PC-9 (cell line): ENCODE measurements at regions not wholly inside any gene's neighbourhood (a gene's known extent, or its start where the extent isn't known, plus 50 kb on each side); places are given as distances from the start of the nearest gene placed in this dataset.
"Not testable (repeated sequence)": the region's sequence is repeated elsewhere in the genome, so short reads cannot be mapped to it uniquely, and the experiment has no call there.

Experiments used
- BruUV-seq: library from RNA; stranded (reverse); fragments of 400-500 nt; replicated peaks from 2 replicates; lab custom pipeline; 2021; lab: Mats Ljungman, UMichigan
- CTCF ChIA-PET: fragments of 300-600 bp; sonication (Branson Sonifier 250); formaldehyde crosslinking; loops from one replicate; lab custom pipeline; 2022; ENCODE audit warnings: antibody characterized with exemption; lab: Charles Lee
- POLR2A ChIA-PET: fragments of 300-600 bp; sonication (Branson Sonifier 250); formaldehyde crosslinking; loops from one replicate; lab custom pipeline; 2022; ENCODE audit warnings: antibody characterized with exemption; ENCODE audit not compliant: unreplicated experiment; lab: Charles Lee
- DNase-seq, 2 experiments: peaks; one replicate each; pipeline versions ENCODE4 v3.0.0 to v3.0.0-alpha.2; 2015 to 2022; ENCODE audit warnings: mixed read lengths in 1 of 2
- H2AFZ ChIP-seq: fragments of 200-600 bp; sonication (generic); 2 replicates; pipeline ENCODE4 v1.8.1; 2017; ENCODE audit warnings: antibody characterized with exemption
- H3F3A ChIP-seq: fragments of 200-600 bp; sonication (generic); 2 replicates; pipeline ENCODE4 v1.8.1; 2017; ENCODE audit warnings: antibody characterized with exemption, mild to moderate bottlenecking, low read depth; ENCODE audit not compliant: insufficient read depth
- H3K27ac ChIP-seq: fragments of 200-600 bp; sonication (generic); 2 replicates; pipeline ENCODE4 v1.6.1; 2016; ENCODE audit warnings: mixed run types
- H3K27me3 ChIP-seq: fragments of 200-600 bp; sonication (generic); 2 replicates; pipeline ENCODE4 v1.6.1; 2016; ENCODE audit warnings: low read depth, mixed run types; ENCODE audit not compliant: insufficient read depth
- H3K36me3 ChIP-seq: fragments of 200-600 bp; sonication (generic); 2 replicates; pipeline ENCODE4 v1.6.1; 2016; ENCODE audit warnings: low read depth, mixed run types
- H3K4me1 ChIP-seq: fragments of 200-600 bp; sonication (generic); replicated peaks from 2 replicates; pipeline ENCODE4 v1.6.1; 2016; ENCODE audit warnings: mixed run types; ENCODE audit not compliant: insufficient read depth
- H3K4me2 ChIP-seq: fragments of 200-600 bp; sonication (generic); 2 replicates; pipeline ENCODE4 v1.6.1; 2017; ENCODE audit warnings: mixed run types
- H3K4me3 ChIP-seq: fragments of 200-600 bp; sonication (generic); 2 replicates; pipeline ENCODE4 v1.6.1; 2016; ENCODE audit warnings: mixed run types
- H3K79me2 ChIP-seq: fragments of 200-600 bp; sonication (generic); 2 replicates; pipeline ENCODE4 v1.6.1; 2017; ENCODE audit warnings: low read depth, mixed run types
- H3K9me2 ChIP-seq: fragments of 200-600 bp; sonication (generic); 2 replicates; pipeline ENCODE4 v1.8.1; 2017; ENCODE audit warnings: mild to moderate bottlenecking; ENCODE audit not compliant: insufficient read depth
- H3K9me3 ChIP-seq: fragments of 200-600 bp; sonication (generic); 2 replicates; pipeline ENCODE4 v1.8.1; 2016; ENCODE audit warnings: low read depth; ENCODE audit not compliant: insufficient read depth
- H4K20me1 ChIP-seq: fragments of 200-600 bp; sonication (generic); 2 replicates; pipeline ENCODE4 v1.8.1; 2017; ENCODE audit not compliant: insufficient read depth
- EZH2 ChIP-seq: fragments of 200-600 bp; sonication (generic); IDR thresholded peaks from 2 replicates; pipeline ENCODE4 v1.8.0; 2017; ENCODE audit warnings: antibody characterized with exemption, low read depth
- intact Hi-C: fragments of 100-400 bp; cut with micrococcal nuclease; formaldehyde crosslinking; loops from one replicate; pipeline ENCODE4 v1.10.0; 2022; ENCODE audit not compliant: unreplicated experiment
- TF ChIP-seq, protein P1 (sequence below): fragments of 200-600 bp; sonication (generic); conservative IDR thresholded peaks from 2 replicates; pipeline ENCODE4 v1.6.1; 2017; ENCODE audit warnings: mixed run types, antibody characterized with exemption, mild to moderate bottlenecking, moderate library complexity

DNA sequence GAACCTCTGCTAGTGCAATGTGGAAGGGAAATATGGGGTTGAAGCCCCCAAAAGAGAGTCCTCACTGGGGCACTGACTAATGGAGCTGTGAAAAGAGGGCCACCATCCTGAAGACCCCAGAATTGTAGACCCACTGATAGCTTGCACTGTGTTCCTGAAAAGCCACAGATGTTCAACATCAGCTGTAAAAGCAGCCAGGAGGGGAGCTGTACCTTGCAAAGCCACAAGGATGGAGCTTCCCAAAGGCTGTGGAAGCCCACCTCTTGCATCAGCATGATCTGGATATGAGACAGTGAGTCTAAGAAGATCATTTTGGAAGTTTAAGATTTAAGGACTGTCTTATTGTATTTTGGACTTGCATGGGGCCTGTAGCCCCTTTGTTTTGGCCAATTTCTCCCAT is 125.8 kb upstream of the TGFBR2 start:
- no peaks in the 10 kb centered on the region for H3F3A ChIP-seq
- no peaks in the 10 kb centered on the region for H3K79me2 ChIP-seq
- peaks cover 9% of the 10 kb centered on the region; the same call in 1 of the 2 replicates for H3K4me1 ChIP-seq
- H3K4me2 ChIP-seq = no peak overlapping the region
- no peaks in the 10 kb centered on the region for H3K9me2 ChIP-seq
- H3K27me3 ChIP-seq = no peaks in the 10 kb centered on the region
- ChIA-PET CTCF (no interaction called here), POLR2A (no interaction called here)
- no peaks in the 10 kb centered on the region for H3K36me3 ChIP-seq
- BruUV-seq = no TSS peak
- TF ChIP-seq EZH2 = no peak
- TF ChIP-seq, protein P1, sequence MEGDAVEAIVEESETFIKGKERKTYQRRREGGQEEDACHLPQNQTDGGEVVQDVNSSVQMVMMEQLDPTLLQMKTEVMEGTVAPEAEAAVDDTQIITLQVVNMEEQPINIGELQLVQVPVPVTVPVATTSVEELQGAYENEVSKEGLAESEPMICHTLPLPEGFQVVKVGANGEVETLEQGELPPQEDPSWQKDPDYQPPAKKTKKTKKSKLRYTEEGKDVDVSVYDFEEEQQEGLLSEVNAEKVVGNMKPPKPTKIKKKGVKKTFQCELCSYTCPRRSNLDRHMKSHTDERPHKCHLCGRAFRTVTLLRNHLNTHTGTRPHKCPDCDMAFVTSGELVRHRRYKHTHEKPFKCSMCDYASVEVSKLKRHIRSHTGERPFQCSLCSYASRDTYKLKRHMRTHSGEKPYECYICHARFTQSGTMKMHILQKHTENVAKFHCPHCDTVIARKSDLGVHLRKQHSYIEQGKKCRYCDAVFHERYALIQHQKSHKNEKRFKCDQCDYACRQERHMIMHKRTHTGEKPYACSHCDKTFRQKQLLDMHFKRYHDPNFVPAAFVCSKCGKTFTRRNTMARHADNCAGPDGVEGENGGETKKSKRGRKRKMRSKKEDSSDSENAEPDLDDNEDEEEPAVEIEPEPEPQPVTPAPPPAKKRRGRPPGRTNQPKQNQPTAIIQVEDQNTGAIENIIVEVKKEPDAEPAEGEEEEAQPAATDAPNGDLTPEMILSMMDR = no peak
- H3K27ac ChIP-seq = no peak overlapping the region
- DNase-seq = no peak
- no peaks in the 10 kb centered on the region for H4K20me1 ChIP-seq
- intact Hi-C loops = no loop called here
- H3K9me3 ChIP-seq = no peaks in the 10 kb centered on the region
- H3K4me3 ChIP-seq = no peak overlapping the region
- H2AFZ ChIP-seq = no peak overlapping the region

DNA sequence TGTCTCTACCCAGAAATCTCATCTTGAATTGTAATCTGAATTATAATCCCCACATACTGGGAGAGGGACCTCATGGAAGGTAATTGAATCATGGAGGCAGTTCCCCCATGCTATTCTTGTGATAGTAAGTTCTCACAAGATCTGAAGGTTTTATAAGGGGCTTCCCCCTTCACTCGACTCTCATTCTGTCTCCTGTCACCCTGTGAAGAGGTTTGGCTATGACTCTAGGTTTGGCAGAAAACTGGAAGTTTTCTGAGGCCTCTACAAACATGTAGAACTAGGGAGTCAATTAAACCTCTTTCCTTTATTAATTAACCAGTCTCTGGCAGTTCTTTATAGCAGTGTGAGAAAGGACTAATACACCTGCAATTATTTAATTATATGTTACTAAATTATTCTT is 125.2 kb upstream of the TGFBR2 start:
- Histone ChIP-seq H2AFZ (no peak overlapping the region), H3K27me3 (no peaks in the 10 kb centered on the region), H3K4me3 (no peak overlapping the region), H4K20me1 (no peaks in the 10 kb centered on the region), H3K9me3 (no peaks in the 10 kb centered on the region), H3K4me2 (no peak overlapping the region), H3K79me2 (no peaks in the 10 kb centered on the region), H3K36me3 (no peaks in the 10 kb centered on the region), H3K27ac (no peak overlapping the region), H3K9me2 (no peaks in the 10 kb centered on the region), H3K4me1 (peaks cover 9% of the 10 kb centered on the region; the same call in 1 of the 2 replicates), H3F3A (no peaks in the 10 kb centered on the region)
- ChIA-PET CTCF (no interaction called here), POLR2A (no interaction called here)
- BruUV-seq = no TSS peak
- intact Hi-C loops = no loop called here
- TF ChIP-seq, protein P1 = no peak
- TF ChIP-seq EZH2 = no peak
- no peak for DNase-seq

DNA sequence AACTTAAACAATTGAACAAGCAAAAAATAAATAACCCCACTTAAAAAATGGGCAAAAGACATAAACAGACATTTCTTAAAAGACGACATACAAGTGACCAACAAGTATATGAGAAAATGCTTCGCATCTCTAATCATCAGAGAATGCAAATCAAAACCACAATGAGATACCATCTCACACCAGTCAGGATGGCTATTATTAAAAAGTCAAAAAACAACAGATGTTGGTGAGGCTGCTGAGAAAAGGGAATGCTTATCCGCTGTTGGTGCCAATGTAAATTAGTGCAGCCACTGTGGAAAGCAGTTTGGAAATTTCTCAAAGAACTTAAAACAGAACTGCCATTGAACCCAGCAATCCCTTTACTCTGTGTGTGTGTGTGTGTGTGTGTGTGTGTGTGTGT is 122.2 kb upstream of the TGFBR2 start:
- H4K20me1 ChIP-seq, BruUV-seq, H3K36me3 ChIP-seq, H3K27me3 ChIP-seq, intact Hi-C loops, H3K4me1 ChIP-seq, H2AFZ ChIP-seq, CTCF ChIA-PET, H3K4me3 ChIP-seq, H3K9me3 ChIP-seq, H3K27ac ChIP-seq, DNase-seq, H3K4me2 ChIP-seq, H3K9me2 ChIP-seq, H3F3A ChIP-seq, H3K79me2 ChIP-seq: not testable (repeated sequence)
- POLR2A ChIA-PET = interaction anchor here (0.6 kb wide), 1 partner anchor 17 kb away, joined by 18 read pairs; no protein-coding TSS in a partner anchor

DNA sequence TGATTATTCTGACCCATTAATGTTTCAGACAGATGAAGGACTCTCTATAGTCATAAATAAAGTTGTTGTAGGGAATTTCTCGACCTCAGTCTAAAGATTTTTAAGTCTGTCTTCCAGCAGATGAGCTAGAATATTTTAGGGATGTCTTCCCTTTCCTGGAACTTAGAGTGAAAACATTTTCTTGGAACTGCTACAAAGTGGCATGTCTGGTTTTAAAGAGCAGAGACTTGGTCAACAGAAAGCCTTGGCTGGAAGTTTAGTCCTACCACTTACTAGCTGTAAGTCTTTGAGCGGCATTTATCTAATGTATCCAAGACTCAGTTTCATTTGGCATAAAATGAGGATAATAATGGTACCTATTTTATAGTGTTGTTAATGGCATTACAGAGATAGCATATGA is 120.0 kb upstream of the TGFBR2 start:
- Histone ChIP-seq H3K27me3 (no peaks in the 10 kb centered on the region), H3K4me1 (no peaks in the 10 kb centered on the region), H3K27ac (no peak overlapping the region), H3K4me2 (no peak overlapping the region), H4K20me1 (no peaks in the 10 kb centered on the region), H3K4me3 (no peak overlapping the region), H3F3A (no peaks in the 10 kb centered on the region), H3K9me3 (peaks cover 5% of the 10 kb centered on the region; the same call in 1 of the 2 replicates), H3K79me2 (no peaks in the 10 kb centered on the region), H2AFZ (no peak overlapping the region), H3K36me3 (no peaks in the 10 kb centered on the region), H3K9me2 (no peaks in the 10 kb centered on the region)
- intact Hi-C loops = no loop called here
- CTCF ChIA-PET = no interaction called here
- TF ChIP-seq EZH2 = no peak
- TF ChIP-seq, protein P1 = no peak
- no peak for DNase-seq
- no TSS peak for BruUV-seq
- POLR2A ChIA-PET = no interaction called here
